ENCODE measurements at regions not wholly inside any gene's neighbourhood (a gene's known extent, or its start where the extent isn't known, plus 50 kb on each side); places are given as distances from the start of the nearest gene placed in this dataset.
A peak's percentile ranks its signal among the peaks of the same experiment; 100 is the strongest.
"Not testable (repeated sequence)": the region's sequence is repeated elsewhere in the genome, so short reads cannot be mapped to it uniquely, and the experiment has no call there.

GRCh38 chr6:47174502-47175023 is 132.4 kb upstream of the ADGRF1 start:
- no peak overlapping the region for H3K27ac Mint-ChIP-seq (ENCODE audit: unreplicated experiment)
- H3K4me3 ChIP-seq (ENCODE audit: low read depth, low read length), result no peak overlapping the region
- ChIA-PET CTCF (no interaction called here), POLR2A (no interaction called here)
- TF ChIP-seq, protein P1, sequence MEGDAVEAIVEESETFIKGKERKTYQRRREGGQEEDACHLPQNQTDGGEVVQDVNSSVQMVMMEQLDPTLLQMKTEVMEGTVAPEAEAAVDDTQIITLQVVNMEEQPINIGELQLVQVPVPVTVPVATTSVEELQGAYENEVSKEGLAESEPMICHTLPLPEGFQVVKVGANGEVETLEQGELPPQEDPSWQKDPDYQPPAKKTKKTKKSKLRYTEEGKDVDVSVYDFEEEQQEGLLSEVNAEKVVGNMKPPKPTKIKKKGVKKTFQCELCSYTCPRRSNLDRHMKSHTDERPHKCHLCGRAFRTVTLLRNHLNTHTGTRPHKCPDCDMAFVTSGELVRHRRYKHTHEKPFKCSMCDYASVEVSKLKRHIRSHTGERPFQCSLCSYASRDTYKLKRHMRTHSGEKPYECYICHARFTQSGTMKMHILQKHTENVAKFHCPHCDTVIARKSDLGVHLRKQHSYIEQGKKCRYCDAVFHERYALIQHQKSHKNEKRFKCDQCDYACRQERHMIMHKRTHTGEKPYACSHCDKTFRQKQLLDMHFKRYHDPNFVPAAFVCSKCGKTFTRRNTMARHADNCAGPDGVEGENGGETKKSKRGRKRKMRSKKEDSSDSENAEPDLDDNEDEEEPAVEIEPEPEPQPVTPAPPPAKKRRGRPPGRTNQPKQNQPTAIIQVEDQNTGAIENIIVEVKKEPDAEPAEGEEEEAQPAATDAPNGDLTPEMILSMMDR (IDR thresholded peaks at IDR 0.05; ENCODE audit: insufficient read depth in 1 of 2, low read depth in 1 of 2, low read length in 1 of 2, severe bottlenecking in 1 of 2, unreplicated experiment in 1 of 2), result no peak
- peaks cover 4% of the 10 kb centered on the region for H3K4me1 ChIP-seq
- no TSS peak for BruUV-seq (replicated peaks)
- intact Hi-C loops (cut with micrococcal nuclease; ENCODE audit: unreplicated experiment), result no loop called here
- peaks cover 4% of the 10 kb centered on the region for H3K36me3 Mint-ChIP-seq (ENCODE audit: insufficient read depth, unreplicated experiment)
- DNase-seq, result no peak
- H3K27me3 Mint-ChIP-seq (ENCODE audit: insufficient read depth, unreplicated experiment), result no peaks in the 10 kb centered on the region
- H3K27me3 ChIP-seq (replicated peaks; ENCODE audit: control insufficient read depth, insufficient read depth, low read length), result no peaks in the 10 kb centered on the region
- peaks cover 11% of the 10 kb centered on the region for H3K4me1 Mint-ChIP-seq (ENCODE audit: low read depth, unreplicated experiment)
- H3K9me3 ChIP-seq, result no peaks in the 10 kb centered on the region
- peaks cover 6% of the 10 kb centered on the region for H3K9me3 Mint-ChIP-seq (ENCODE audit: unreplicated experiment)
- H3K36me3 ChIP-seq (ENCODE audit: control insufficient read depth, insufficient read depth, low read length), result no peaks in the 10 kb centered on the region
- no peak overlapping the region for H3K4me3 Mint-ChIP-seq (ENCODE audit: unreplicated experiment)

DNA sequence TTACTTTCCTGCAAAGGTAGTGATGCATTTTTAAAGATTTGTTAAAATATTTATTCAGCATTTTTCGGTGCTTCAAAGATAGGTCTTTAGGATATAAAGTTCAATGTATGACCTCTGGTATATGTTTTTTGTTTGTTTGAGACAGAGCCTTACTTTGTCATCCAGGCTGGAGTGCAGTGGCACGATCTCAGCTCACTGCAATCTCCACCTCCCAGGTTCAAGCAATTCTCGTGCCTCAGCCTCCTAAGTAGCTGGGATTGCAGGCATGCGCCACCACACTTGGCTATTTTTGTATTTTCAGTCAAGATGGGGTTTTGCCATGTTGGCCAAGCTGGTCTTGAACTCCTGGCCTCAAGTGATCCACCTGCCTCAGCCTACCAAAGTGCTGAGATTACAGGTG is 131.9 kb upstream of the ADGRF1 start:
- POLR2A ChIA-PET; DNase-seq; H3K4me1 ChIP-seq; H3K27me3 ChIP-seq (replicated peaks; ENCODE audit: control insufficient read depth, insufficient read depth, low read length); H3K4me3 Mint-ChIP-seq (ENCODE audit: unreplicated experiment); BruUV-seq (replicated peaks); H3K36me3 Mint-ChIP-seq (ENCODE audit: insufficient read depth, unreplicated experiment); CTCF ChIA-PET; H3K4me3 ChIP-seq (ENCODE audit: low read depth, low read length); H3K36me3 ChIP-seq (ENCODE audit: control insufficient read depth, insufficient read depth, low read length); H3K9me3 ChIP-seq; H3K27me3 Mint-ChIP-seq (ENCODE audit: insufficient read depth, unreplicated experiment); H3K27ac Mint-ChIP-seq (ENCODE audit: unreplicated experiment); intact Hi-C loops (cut with micrococcal nuclease; ENCODE audit: unreplicated experiment): not testable (repeated sequence)
- Mint-ChIP-seq H3K4me1 (ENCODE audit: low read depth, unreplicated experiment) (peaks cover 13% of the 10 kb centered on the region), H3K9me3 (ENCODE audit: unreplicated experiment) (peaks cover 11% of the 10 kb centered on the region)

- intact Hi-C loops (cut with micrococcal nuclease; ENCODE audit: unreplicated experiment), result not testable (repeated sequence)
- H3K4me1 ChIP-seq, result peaks cover 19% of the 10 kb centered on the region
These were observed 131.0 kb upstream of the ADGRF1 start for GRCh38 chr6:47173145-47173544.

GRCh38 chr6:47170617-47170947 is 128.4 kb upstream of the ADGRF1 start:
- TF ChIP-seq, protein P1 (IDR thresholded peaks at IDR 0.05; ENCODE audit: insufficient read depth in 1 of 2, low read depth in 1 of 2, low read length in 1 of 2, severe bottlenecking in 1 of 2, unreplicated experiment in 1 of 2), result no peak
- H3K4me1 Mint-ChIP-seq (ENCODE audit: low read depth, unreplicated experiment), result peaks cover 25% of the 10 kb centered on the region
- H3K4me3 ChIP-seq (ENCODE audit: low read depth, low read length), result no peak overlapping the region
- H3K4me3 Mint-ChIP-seq (ENCODE audit: unreplicated experiment), result no peak overlapping the region
- no peaks in the 10 kb centered on the region for H3K27me3 Mint-ChIP-seq (ENCODE audit: insufficient read depth, unreplicated experiment)
- no peaks in the 10 kb centered on the region for H3K9me3 ChIP-seq
- peaks cover 4% of the 10 kb centered on the region for H3K36me3 Mint-ChIP-seq (ENCODE audit: insufficient read depth, unreplicated experiment)
- peak overlapping the region; percentile 55 for H3K27ac Mint-ChIP-seq (ENCODE audit: unreplicated experiment)
- BruUV-seq (replicated peaks), result no TSS peak
- H3K4me1 ChIP-seq, result peaks cover 24% of the 10 kb centered on the region
- intact Hi-C loops (cut with micrococcal nuclease; ENCODE audit: unreplicated experiment), result no loop called here
- ChIA-PET POLR2A (no interaction called here), CTCF (no interaction called here)
- H3K9me3 Mint-ChIP-seq (ENCODE audit: unreplicated experiment), result peaks cover 13% of the 10 kb centered on the region
- H3K27me3 ChIP-seq (replicated peaks; ENCODE audit: control insufficient read depth, insufficient read depth, low read length), result no peaks in the 10 kb centered on the region
- H3K36me3 ChIP-seq (ENCODE audit: control insufficient read depth, insufficient read depth, low read length), result no peaks in the 10 kb centered on the region
- DNase-seq, result no peak

More at GRCh38 chr6:47173145-47173544, 131.0 kb upstream of the ADGRF1 start:
- H3K36me3 ChIP-seq (ENCODE audit: control insufficient read depth, insufficient read depth, low read length); H3K27me3 ChIP-seq (replicated peaks; ENCODE audit: control insufficient read depth, insufficient read depth, low read length); BruUV-seq (replicated peaks); H3K4me3 Mint-ChIP-seq (ENCODE audit: unreplicated experiment); H3K27ac Mint-ChIP-seq (ENCODE audit: unreplicated experiment); H3K27me3 Mint-ChIP-seq (ENCODE audit: insufficient read depth, unreplicated experiment); H3K36me3 Mint-ChIP-seq (ENCODE audit: insufficient read depth, unreplicated experiment); H3K4me3 ChIP-seq (ENCODE audit: low read depth, low read length); H3K9me3 ChIP-seq; DNase-seq; POLR2A ChIA-PET; CTCF ChIA-PET: not testable (repeated sequence)
- Mint-ChIP-seq H3K4me1 (ENCODE audit: low read depth, unreplicated experiment) (peaks cover 13% of the 10 kb centered on the region), H3K9me3 (ENCODE audit: unreplicated experiment) (peaks cover 13% of the 10 kb centered on the region)

All from Caco-2 (cell line).